GM12801 (cell line): ENCODE measurements at regions not wholly inside any gene's neighbourhood (a gene's known extent, or its start where the extent isn't known, plus 50 kb on each side); places are given as distances from the start of the nearest gene placed in this dataset.

Source experiments
- CTCF ChIP-seq: IDR thresholded peaks from one replicate; pipeline ENCODE4 v1.5.1; 2011; ENCODE audit warnings: control low read depth; ENCODE audit not compliant: insufficient read length; ENCODE audit errors: extremely low read depth

GRCh38 chr18:72140007-72140406 is 404.1 kb downstream of the CBLN2 start:
- no peak for TF ChIP-seq CTCF

- TF ChIP-seq CTCF, result no peak
Observed at GRCh38 chr18:72128649-72129048, 415.5 kb downstream of the CBLN2 start.

- TF ChIP-seq CTCF, result no peak
Observed at GRCh38 chr18:72122103-72122502, 422.0 kb downstream of the CBLN2 start.

- TF ChIP-seq CTCF, result no peak
Observed at GRCh38 chr18:72119082-72119481, 425.1 kb downstream of the CBLN2 start.

DNA sequence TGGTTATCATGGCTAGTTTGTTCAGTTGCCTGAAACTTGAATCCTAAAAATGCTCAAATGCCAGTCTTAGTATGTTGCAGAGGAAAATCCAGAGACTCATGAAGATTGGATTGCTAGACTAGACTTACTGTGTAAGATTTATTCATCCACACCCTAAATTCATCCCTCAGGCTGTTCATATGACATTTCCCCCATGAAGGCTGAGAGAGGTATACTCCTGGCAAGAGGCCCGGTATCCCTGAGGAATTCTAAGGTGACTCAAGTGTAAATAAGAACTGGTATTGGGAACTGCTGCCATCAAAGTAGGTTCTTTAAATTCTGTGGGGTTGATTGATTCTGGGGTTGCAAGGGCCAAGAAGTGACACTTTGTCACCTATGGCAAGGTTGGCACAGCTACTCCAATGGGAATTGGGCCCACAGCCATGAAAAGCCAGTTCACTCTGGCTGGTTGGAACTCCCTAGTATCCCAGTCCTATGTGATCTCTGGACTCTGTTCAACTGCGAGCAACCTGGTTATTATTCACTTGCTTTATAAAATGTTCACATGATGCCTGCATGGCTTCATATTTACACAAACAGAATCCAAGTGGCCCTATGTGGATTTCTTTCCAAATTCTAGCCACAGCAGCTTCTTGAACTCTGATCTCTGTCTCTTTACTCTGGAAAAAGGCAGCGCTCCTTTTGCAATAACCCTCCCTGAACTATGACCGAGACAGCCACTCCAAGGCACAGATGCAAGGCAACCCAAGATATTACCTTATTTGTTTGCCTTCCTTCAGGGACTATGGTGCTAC is 429.1 kb downstream of the CBLN2 start:
- TF ChIP-seq CTCF, result no peak

GRCh38 chr18:72107647-72108383 is 436.3 kb downstream of the CBLN2 start:
- no peak for TF ChIP-seq CTCF

DNA sequence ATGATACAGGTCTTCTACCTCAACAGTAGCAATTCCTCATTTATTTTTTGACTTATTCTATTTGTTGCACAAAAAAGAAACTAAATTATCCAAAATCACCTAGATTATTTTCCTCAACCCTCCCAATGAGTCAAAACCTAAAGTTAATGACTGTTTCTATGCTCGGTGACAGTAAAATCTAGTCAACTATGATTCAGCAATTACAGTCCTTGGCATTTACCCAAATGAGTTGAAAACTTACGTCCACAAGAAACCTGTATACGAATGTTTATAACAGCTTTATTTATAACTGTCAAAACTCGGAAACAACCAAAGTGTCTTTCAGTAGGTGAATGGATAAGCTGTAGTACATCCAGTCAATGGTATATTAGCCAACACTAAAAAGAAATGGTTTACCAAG is 439.3 kb downstream of the CBLN2 start:
- TF ChIP-seq CTCF, result no peak
